Activated naive CD8-positive, alpha-beta T cell treated with anti-CD3 and anti-CD28 coated beads for 36 hours (primary cell): ENCODE measurements at regions not wholly inside any gene's neighbourhood (a gene's known extent, or its start where the extent isn't known, plus 50 kb on each side); places are given as distances from the start of the nearest gene placed in this dataset.

Experiments used
- DNase-seq: peaks from one replicate; pipeline ENCODE4 v3.0.0; 2021
- H3K27ac Mint-ChIP-seq: one replicate; pipeline ENCODE4 v1.8.0; 2022; ENCODE audit warnings: mild to moderate bottlenecking, moderate library complexity, mixed read lengths
- H3K27me3 Mint-ChIP-seq: one replicate; pipeline ENCODE4 v1.8.0; 2022; ENCODE audit warnings: mild to moderate bottlenecking, mixed read lengths
- H3K36me3 Mint-ChIP-seq: one replicate; pipeline ENCODE4 v1.8.0; 2021; ENCODE audit warnings: mild to moderate bottlenecking, mixed read lengths
- H3K4me1 Mint-ChIP-seq: one replicate; pipeline ENCODE4 v1.8.0; 2021; ENCODE audit warnings: mixed read lengths
- H3K4me3 Mint-ChIP-seq: one replicate; pipeline ENCODE4 v1.8.0; 2022; ENCODE audit warnings: mild to moderate bottlenecking, moderate library complexity, mixed read lengths
- H3K9me3 Mint-ChIP-seq: one replicate; pipeline ENCODE4 v1.8.0; 2022; ENCODE audit warnings: mixed read lengths

- H3K27me3 Mint-ChIP-seq = peaks cover 5% of the 10 kb centered on the region
- H3K36me3 Mint-ChIP-seq = no peaks in the 10 kb centered on the region
- H3K4me3 Mint-ChIP-seq = no peak overlapping the region
- H3K27ac Mint-ChIP-seq = no peak overlapping the region
- no peak for DNase-seq
- H3K9me3 Mint-ChIP-seq = no peaks in the 10 kb centered on the region
- peaks cover 3% of the 10 kb centered on the region for H3K4me1 Mint-ChIP-seq
Observed at GRCh38 chr1:112318698-112319370, 77.2 kb upstream of the CTTNBP2NL start.

- Mint-ChIP-seq H3K4me1 (peaks cover 3% of the 10 kb centered on the region), H3K36me3 (no peaks in the 10 kb centered on the region), H3K4me3 (no peak overlapping the region), H3K27me3 (peaks cover 5% of the 10 kb centered on the region), H3K9me3 (no peaks in the 10 kb centered on the region), H3K27ac (no peak overlapping the region)
- DNase-seq = no peak
Observed at GRCh38 chr1:112319371-112320040, 76.5 kb upstream of the CTTNBP2NL start.

GRCh38 chr1:112320058-112320457, 76.0 kb upstream of the CTTNBP2NL start:
- H3K4me1 Mint-ChIP-seq = peaks cover 3% of the 10 kb centered on the region
- peaks cover 5% of the 10 kb centered on the region for H3K27me3 Mint-ChIP-seq
- no peaks in the 10 kb centered on the region for H3K36me3 Mint-ChIP-seq
- DNase-seq = no peak
- H3K4me3 Mint-ChIP-seq = no peak overlapping the region
- no peak overlapping the region for H3K27ac Mint-ChIP-seq
- H3K9me3 Mint-ChIP-seq = no peaks in the 10 kb centered on the region

- Mint-ChIP-seq H3K9me3 (no peaks in the 10 kb centered on the region), H3K27ac (no peak overlapping the region), H3K36me3 (no peaks in the 10 kb centered on the region), H3K4me1 (peaks cover 3% of the 10 kb centered on the region), H3K4me3 (no peak overlapping the region), H3K27me3 (peaks cover 15% of the 10 kb centered on the region)
- no peak for DNase-seq
Observed at GRCh38 chr1:112322018-112322417, 74.0 kb upstream of the CTTNBP2NL start.

GRCh38 chr1:112322983-112323678, 72.9 kb upstream of the CTTNBP2NL start:
- H3K4me3 Mint-ChIP-seq = no peak overlapping the region
- H3K27me3 Mint-ChIP-seq = peaks cover 20% of the 10 kb centered on the region
- no peaks in the 10 kb centered on the region for H3K36me3 Mint-ChIP-seq
- no peak for DNase-seq
- H3K4me1 Mint-ChIP-seq = peaks cover 3% of the 10 kb centered on the region
- H3K27ac Mint-ChIP-seq = no peak overlapping the region
- no peaks in the 10 kb centered on the region for H3K9me3 Mint-ChIP-seq

DNA sequence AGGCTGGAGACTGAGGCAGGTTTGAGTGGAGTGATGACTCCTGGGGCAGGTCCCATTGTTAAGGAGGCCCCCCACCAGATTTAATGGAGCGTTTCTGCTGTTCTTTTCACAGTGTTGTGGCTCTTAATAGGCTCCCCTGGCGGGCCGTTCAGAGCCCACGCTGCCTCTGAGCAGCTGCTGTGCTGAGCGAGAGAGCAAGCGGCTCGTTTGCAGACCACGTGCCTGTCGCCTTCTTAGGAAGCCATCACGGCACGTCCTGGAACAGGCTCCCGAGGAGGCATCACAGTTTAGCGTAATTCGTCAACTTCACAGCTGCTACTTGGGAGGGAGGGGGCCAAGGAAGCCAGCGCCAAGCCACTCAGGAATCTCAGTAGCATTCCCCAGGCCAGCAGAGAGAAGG, 70.5 kb upstream of the CTTNBP2NL start:
- no peak overlapping the region for H3K27ac Mint-ChIP-seq
- H3K36me3 Mint-ChIP-seq = peaks cover 2% of the 10 kb centered on the region
- peaks cover 21% of the 10 kb centered on the region for H3K27me3 Mint-ChIP-seq
- no peak overlapping the region for H3K4me3 Mint-ChIP-seq
- H3K4me1 Mint-ChIP-seq = no peaks in the 10 kb centered on the region
- DNase-seq = no peak
- H3K9me3 Mint-ChIP-seq = no peaks in the 10 kb centered on the region

DNA sequence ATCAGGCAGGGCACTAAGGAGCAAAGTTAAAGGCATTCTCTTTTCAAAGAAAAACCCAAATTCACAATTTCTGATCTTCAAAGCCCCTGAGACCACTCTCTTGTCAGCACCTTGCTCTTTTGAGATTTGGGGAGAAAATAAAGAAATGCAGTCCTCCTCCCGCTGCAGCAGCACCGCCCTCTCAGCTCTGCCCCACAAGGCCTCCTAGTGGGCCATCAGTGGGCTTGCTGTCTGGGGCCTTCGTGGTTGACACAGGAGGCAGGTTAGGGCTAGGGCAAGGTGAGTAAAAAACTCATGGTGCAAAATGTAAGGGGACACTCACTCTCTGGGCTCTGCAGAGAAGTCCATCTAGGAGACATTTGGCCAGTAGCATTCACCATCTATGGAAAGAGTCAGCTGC, 67.4 kb upstream of the CTTNBP2NL start:
- no peaks in the 10 kb centered on the region for H3K9me3 Mint-ChIP-seq
- H3K4me3 Mint-ChIP-seq = no peak overlapping the region
- peaks cover 2% of the 10 kb centered on the region for H3K36me3 Mint-ChIP-seq
- no peak overlapping the region for H3K27ac Mint-ChIP-seq
- no peak for DNase-seq
- peaks cover 22% of the 10 kb centered on the region for H3K27me3 Mint-ChIP-seq
- H3K4me1 Mint-ChIP-seq = no peaks in the 10 kb centered on the region

DNA sequence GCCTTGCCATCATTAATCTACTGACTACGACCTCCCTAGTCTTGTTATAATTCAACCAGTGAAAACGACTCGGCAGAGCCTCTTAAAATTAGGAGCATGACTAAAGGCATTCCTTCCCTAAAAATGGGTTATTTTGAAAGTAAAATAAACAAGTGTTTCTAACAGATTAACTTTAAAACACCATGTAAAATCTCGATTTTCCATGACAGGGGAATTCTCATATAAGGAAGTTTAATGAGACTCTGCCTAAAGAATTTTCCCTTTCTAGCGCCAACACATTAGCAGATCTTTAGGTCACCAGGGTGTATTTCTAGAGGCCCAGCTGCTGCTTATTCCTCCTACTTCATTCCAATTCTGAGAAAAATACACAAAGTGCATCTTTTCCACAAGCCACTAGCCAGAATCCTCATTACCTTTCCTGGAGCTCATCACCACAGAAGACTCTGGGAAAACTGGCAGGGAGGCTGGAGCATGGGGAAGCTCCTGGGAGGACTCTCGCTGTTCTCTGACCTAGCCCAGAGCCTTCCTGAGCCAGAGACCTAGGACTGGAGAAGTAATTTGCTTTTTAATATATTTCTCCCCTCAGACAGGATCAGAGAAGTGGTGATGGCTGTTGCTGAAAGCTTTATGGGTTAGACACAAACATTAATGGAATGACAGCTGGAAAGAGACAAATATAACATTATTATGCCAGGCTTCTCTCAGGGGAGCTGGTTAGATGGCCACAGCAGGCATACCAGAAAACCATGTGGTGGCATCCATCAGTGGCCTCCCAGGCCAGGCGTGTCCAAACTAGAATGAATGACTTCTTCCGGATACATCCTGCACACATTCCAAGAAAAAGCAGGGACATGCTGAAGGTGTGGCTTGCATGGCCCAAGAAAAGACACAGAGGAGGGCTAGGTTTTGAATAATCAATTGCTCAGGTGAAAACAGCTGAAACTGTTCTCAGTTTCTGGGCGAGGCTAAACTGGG, 63.6 kb upstream of the CTTNBP2NL start:
- Mint-ChIP-seq H3K27me3 (peaks cover 15% of the 10 kb centered on the region), H3K4me3 (no peak overlapping the region), H3K36me3 (peaks cover 2% of the 10 kb centered on the region), H3K27ac (no peak overlapping the region), H3K9me3 (no peaks in the 10 kb centered on the region), H3K4me1 (peaks cover 7% of the 10 kb centered on the region)
- no peak for DNase-seq

- H3K27ac Mint-ChIP-seq = no peak overlapping the region
- no peaks in the 10 kb centered on the region for H3K9me3 Mint-ChIP-seq
- H3K4me3 Mint-ChIP-seq = no peak overlapping the region
- peaks cover 7% of the 10 kb centered on the region for H3K4me1 Mint-ChIP-seq
- peaks cover 10% of the 10 kb centered on the region for H3K27me3 Mint-ChIP-seq
- DNase-seq = no peak
- H3K36me3 Mint-ChIP-seq = no peaks in the 10 kb centered on the region
Observed at GRCh38 chr1:112335351-112335750, 60.7 kb upstream of the CTTNBP2NL start.

DNA sequence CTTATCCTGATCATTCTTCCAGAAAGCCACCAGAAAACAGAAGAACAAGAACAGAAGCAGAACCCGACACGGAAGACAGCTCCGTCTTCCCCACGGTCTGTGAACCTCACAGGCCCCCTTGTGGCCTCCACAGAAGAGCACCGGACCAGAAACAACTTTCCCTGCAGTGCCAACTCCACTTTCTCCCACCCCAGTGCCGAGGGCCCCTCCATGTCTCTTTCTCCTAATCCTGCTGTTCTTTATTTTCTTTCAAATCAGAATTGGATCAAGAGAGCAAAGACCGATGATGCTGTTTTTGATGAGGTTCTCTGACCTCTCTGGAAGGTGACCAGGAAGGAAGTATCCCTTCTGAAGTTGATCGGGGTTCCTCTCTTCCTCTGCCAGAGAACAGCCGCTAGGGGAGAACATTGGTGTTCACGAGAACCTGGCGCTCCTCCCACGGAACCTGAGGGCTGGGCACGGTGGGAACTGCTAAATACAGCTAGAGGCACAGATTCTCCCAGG, 58.9 kb upstream of the CTTNBP2NL start:
- H3K4me3 Mint-ChIP-seq = peak overlapping the region; percentile 9
- H3K4me1 Mint-ChIP-seq = peaks cover 7% of the 10 kb centered on the region
- H3K9me3 Mint-ChIP-seq = no peaks in the 10 kb centered on the region
- no peak overlapping the region for H3K27ac Mint-ChIP-seq
- peak; percentile 18 for DNase-seq
- peaks cover 7% of the 10 kb centered on the region for H3K27me3 Mint-ChIP-seq
- no peaks in the 10 kb centered on the region for H3K36me3 Mint-ChIP-seq

DNA sequence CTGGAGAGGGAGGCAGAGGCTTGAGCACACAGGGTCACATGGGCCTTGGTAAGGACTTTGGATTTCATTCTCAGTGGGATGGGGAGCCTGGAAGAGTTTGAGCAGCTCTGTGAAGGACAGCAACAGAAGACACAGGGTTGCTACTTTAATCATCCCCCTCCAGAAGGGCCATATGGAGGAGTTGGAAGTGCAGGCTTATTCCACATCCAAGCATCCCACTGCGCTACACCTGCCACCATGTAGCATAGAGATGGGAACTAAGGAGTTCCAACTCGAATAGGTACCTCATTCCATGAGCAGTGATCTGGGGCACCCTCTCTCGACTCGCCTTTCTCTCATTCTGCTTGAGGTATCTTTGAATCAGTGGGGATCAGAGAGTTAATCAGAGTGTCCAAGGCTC, 54.0 kb upstream of the CTTNBP2NL start:
- H3K36me3 Mint-ChIP-seq = no peaks in the 10 kb centered on the region
- DNase-seq = no peak
- H3K27ac Mint-ChIP-seq = no peak overlapping the region
- peaks cover 22% of the 10 kb centered on the region for H3K4me1 Mint-ChIP-seq
- H3K27me3 Mint-ChIP-seq = peaks cover 4% of the 10 kb centered on the region
- no peak overlapping the region for H3K4me3 Mint-ChIP-seq
- no peaks in the 10 kb centered on the region for H3K9me3 Mint-ChIP-seq

- Mint-ChIP-seq H3K27ac (no peak overlapping the region), H3K4me3 (no peak overlapping the region), H3K27me3 (no peaks in the 10 kb centered on the region), H3K9me3 (no peaks in the 10 kb centered on the region), H3K36me3 (no peaks in the 10 kb centered on the region), H3K4me1 (peaks cover 19% of the 10 kb centered on the region)
- DNase-seq = no peak
Observed at GRCh38 chr1:112342558-112342957, 53.5 kb upstream of the CTTNBP2NL start.

DNA sequence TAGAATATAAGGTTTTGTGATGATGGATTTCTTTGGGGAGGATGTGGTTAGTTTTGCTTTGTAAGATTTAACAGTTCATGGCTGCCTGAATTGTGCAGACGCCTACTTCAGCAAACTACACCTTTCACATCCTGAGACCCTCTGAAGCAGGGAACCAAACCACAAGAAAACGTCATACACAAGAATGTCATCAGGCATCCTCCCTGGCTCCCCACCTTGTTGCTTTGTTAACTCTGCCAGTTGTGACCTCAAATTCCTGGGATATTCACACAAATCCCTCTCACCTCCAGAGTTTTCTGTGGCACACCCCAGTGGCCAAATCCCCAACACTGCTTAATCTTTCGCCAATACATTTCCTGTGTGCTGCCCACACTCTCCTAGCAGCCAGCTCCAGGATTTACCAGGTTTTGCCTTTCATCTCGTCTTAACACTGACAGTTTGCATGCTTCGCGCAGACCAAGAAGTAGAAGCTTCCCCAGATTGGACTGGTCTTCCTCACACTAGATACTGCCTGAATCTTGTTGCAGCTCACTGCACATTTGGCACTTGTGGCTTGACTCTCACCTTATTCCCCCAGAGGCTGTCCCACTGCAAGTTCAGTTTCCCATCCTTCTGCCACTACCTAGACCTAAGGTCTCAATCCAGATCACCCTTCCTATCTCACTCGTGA, 51.1 kb upstream of the CTTNBP2NL start:
- peak overlapping the region; percentile 29 for H3K4me3 Mint-ChIP-seq
- H3K27me3 Mint-ChIP-seq = no peaks in the 10 kb centered on the region
- peak overlapping the region; percentile 34 for H3K27ac Mint-ChIP-seq
- H3K36me3 Mint-ChIP-seq = no peaks in the 10 kb centered on the region
- H3K4me1 Mint-ChIP-seq = peaks cover 19% of the 10 kb centered on the region
- DNase-seq = peak; percentile 6
- H3K9me3 Mint-ChIP-seq = peaks cover 2% of the 10 kb centered on the region
